Naive thymus-derived CD4-positive, alpha-beta T cell (primary cell): ENCODE measurements at regions not wholly inside any gene's neighbourhood (a gene's known extent, or its start where the extent isn't known, plus 50 kb on each side); places are given as distances from the start of the nearest gene placed in this dataset.
"Not testable (repeated sequence)": the region's sequence is repeated elsewhere in the genome, so short reads cannot be mapped to it uniquely, and the experiment has no call there.

ENCODE experiments used
- ATAC-seq: fragments of 150-1000 bp; cut with Tn5 transposase; 2 replicates; pipeline ENCODE4 v1.10.0; 2021; ENCODE audit warnings: mild to moderate bottlenecking, moderate library complexity
- CTCF ChIA-PET: fragments of 350-600 bp; sonication (Branson Sonifier 250); formaldehyde crosslinking; loops from one replicate; lab custom pipeline; 2021; ENCODE audit warnings: antibody characterized with exemption; lab: Charles Lee
- POLR2A ChIA-PET: fragments of 350-600 bp; sonication (Branson Sonifier 250); formaldehyde crosslinking; loops from one replicate; lab custom pipeline; 2021; ENCODE audit warnings: antibody characterized with exemption, inconsistent platforms; lab: Charles Lee
- DNase-seq, 9 donors: peaks; one replicate each; pipeline versions ENCODE4 v3.0.0 to v3.0.0-alpha.2; 2020 to 2022; ENCODE audit warnings: mixed read lengths in 1 of 9
- H3K27ac ChIP-seq: one replicate; pipeline ENCODE4 v1.7.0; 2013; ENCODE audit warnings: mild to moderate bottlenecking, low read depth, low read length, moderate library complexity
- H3K27me3 ChIP-seq, 2 donors: one replicate each; pipeline ENCODE4 v1.7.0; 2013; ENCODE audit warnings: low read length in 2 of 2, mild to moderate bottlenecking in 2 of 2, moderate library complexity in 2 of 2; ENCODE audit not compliant: control insufficient read depth in 2 of 2, insufficient read depth in 2 of 2
- H3K36me3 ChIP-seq, 3 experiments: 1 replicate in 2 of 3; 2 replicates in 1 of 3; pipeline ENCODE4 v1.7.0; 2013; ENCODE audit warnings: low read length in 3 of 3, mild to moderate bottlenecking in 3 of 3, moderate library complexity in 1 of 3; ENCODE audit not compliant: insufficient read depth in 3 of 3, control insufficient read depth in 2 of 3
- H3K4me1 ChIP-seq, 2 donors: one replicate each; pipeline ENCODE4 v1.7.0; 2013; ENCODE audit warnings: low read length in 2 of 2, mild to moderate bottlenecking in 2 of 2, moderate library complexity in 1 of 2; ENCODE audit not compliant: control insufficient read depth in 2 of 2, insufficient read depth in 2 of 2
- H3K4me3 ChIP-seq: 2 replicates; pipeline ENCODE4 v1.7.0; 2013; ENCODE audit warnings: mild to moderate bottlenecking, low read length
- H3K9me3 ChIP-seq, 3 experiments: 1 replicate in 2 of 3; 2 replicates in 1 of 3; pipeline ENCODE4 v1.7.0; 2013; ENCODE audit warnings: low read length in 3 of 3; ENCODE audit not compliant: control insufficient read depth in 2 of 3
- H3K27ac Mint-ChIP-seq, 9 donors: one replicate each; pipeline ENCODE4 v1.8.0; 2020 to 2022; ENCODE audit warnings: mixed read lengths in 9 of 9, mild to moderate bottlenecking in 8 of 9, moderate library complexity in 5 of 9, inconsistent platforms in 2 of 9
- H3K27me3 Mint-ChIP-seq, 5 donors: one replicate each; pipeline ENCODE4 v1.8.0; 2021 to 2022; ENCODE audit warnings: mixed read lengths in 5 of 5, mild to moderate bottlenecking in 1 of 5
- H3K36me3 Mint-ChIP-seq, 5 donors: one replicate each; pipeline ENCODE4 v1.8.0; 2020 to 2022; ENCODE audit warnings: mixed read lengths in 5 of 5, mild to moderate bottlenecking in 3 of 5, inconsistent platforms in 1 of 5
- H3K4me1 Mint-ChIP-seq, 7 donors: one replicate each; pipeline ENCODE4 v1.8.0; 2020 to 2022; ENCODE audit warnings: mixed read lengths in 7 of 7, mild to moderate bottlenecking in 3 of 7, inconsistent platforms in 1 of 7
- H3K4me3 Mint-ChIP-seq, 10 donors: one replicate each; pipeline ENCODE4 v1.8.0; 2020 to 2022; ENCODE audit warnings: mild to moderate bottlenecking in 10 of 10, mixed read lengths in 10 of 10, moderate library complexity in 6 of 10, inconsistent platforms in 2 of 10
- H3K9me3 Mint-ChIP-seq, 11 donors: one replicate each; pipeline ENCODE4 v1.8.0; 2020 to 2022; ENCODE audit warnings: mixed read lengths in 11 of 11, mild to moderate bottlenecking in 4 of 11, inconsistent platforms in 1 of 11, moderate library complexity in 1 of 11
- intact Hi-C, 2 donors: fragments of 100-400 bp; cut with micrococcal nuclease; formaldehyde crosslinking; loops; one replicate each; pipeline ENCODE4 v1.15.1; 2023

DNA sequence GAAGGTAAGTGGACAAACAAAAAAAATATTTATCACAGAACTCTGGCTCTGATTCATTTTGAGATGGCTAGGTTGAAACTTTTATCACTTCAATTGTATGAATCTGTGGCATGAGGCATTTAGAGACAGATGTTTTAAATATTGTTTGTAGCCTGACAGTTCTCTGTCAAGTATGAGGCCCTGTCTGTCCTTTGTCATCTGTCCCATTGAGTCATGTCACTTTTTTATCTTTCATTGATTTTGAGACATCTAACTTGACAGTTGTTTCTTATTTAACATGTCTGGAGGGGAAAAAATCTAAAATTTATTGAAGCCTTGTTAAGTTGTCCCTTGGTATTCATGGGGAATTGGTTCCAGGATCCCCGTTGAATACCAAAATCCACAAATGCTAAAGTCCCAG is 829.5 kb downstream of the FSCB start:
- Histone ChIP-seq H3K27ac (no peak overlapping the region), H3K4me3 (no peak overlapping the region), H3K9me3 (no peaks in the 10 kb centered on the region), H3K36me3 (no peaks in the 10 kb centered on the region), H3K27me3 (no peaks in the 10 kb centered on the region), H3K4me1 (no peaks in the 10 kb centered on the region)
- ATAC-seq, result no peak
- Mint-ChIP-seq H3K27me3 (no peaks in the 10 kb centered on the region), H3K36me3 (no peaks in the 10 kb centered on the region), H3K9me3 (peaks cover 2 to 18% (median 8%) of the 10 kb centered on the region in 11 donors), H3K4me3 (no peak overlapping the region), H3K27ac (no peak overlapping the region), H3K4me1 (no peaks in the 10 kb centered on the region)
- no peak for DNase-seq
- POLR2A ChIA-PET, result no interaction called here
- CTCF ChIA-PET, result no interaction called here
- intact Hi-C loops, result no loop called here

DNA sequence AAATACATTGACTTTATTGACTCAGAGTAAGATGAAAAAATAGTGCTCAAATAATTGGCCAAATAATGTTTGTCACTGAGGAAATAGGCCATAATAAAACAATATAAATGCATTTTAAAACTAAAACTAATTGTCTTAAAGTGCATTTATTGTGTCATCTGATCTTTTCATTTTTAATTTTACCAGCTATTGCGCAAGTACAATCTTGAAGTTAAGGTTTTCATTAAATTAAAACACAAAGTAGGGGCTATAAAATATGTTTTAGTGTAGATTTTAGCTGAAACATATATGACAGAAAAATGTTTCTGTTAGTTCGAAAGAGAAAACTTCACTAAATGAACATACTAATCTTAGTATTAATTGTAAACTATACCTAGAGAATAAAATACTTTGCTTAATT is 832.8 kb downstream of the FSCB start:
- Mint-ChIP-seq H3K4me3 (no peak overlapping the region), H3K4me1 (no peaks in the 10 kb centered on the region), H3K36me3 (no peaks in the 10 kb centered on the region), H3K27ac (no peak overlapping the region), H3K9me3 (peaks cover 2 to 29% (median 11%) of the 10 kb centered on the region in 11 donors), H3K27me3 (no peaks in the 10 kb centered on the region)
- intact Hi-C loops, result no loop called here
- no peaks in the 10 kb centered on the region for H3K36me3 ChIP-seq
- ChIA-PET POLR2A (no interaction called here), CTCF (no interaction called here)
- H3K4me1 ChIP-seq, result no peaks in the 10 kb centered on the region
- H3K9me3 ChIP-seq, result no peaks in the 10 kb centered on the region
- H3K27ac ChIP-seq, result no peak overlapping the region
- no peak for ATAC-seq
- H3K4me3 ChIP-seq, result no peak overlapping the region
- no peaks in the 10 kb centered on the region for H3K27me3 ChIP-seq
- DNase-seq, result no peak

DNA sequence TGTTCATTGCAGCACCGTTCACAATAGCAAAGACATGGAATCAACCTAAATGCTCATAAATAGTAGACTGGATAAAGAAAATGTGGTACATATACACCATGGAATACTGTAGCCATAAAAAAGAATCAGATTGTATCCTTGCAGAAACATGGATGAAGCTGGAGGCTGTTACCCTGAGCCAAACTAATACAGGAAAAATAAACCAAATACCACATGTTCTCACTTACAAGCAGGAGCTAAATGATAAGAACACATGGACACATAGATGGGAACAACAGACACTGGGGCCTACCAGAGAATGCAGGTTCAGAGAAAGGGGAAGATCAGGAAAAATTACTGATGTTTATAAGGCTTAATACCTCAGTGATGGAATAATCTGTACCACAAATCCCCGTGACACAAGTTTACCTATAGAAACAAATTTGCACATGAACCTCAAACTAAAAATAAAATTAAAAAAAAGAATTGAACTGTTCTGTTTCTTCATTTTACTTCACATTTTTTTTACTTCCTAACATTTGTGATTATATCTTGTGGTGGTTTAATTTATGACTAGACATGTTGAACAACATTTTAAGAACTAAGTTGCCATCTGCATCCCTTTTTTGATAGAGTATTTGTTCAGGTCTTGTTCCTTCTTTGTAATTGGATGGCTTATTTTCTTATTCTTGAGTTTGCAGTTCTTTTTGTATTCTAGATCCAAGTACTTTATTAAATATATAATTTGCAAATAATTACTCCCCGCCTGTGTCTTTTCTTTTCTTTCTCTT is 835.2 kb downstream of the FSCB start:
- H3K27ac ChIP-seq, result no peak overlapping the region
- ATAC-seq, result no peak
- DNase-seq, result no peak
- Mint-ChIP-seq H3K4me3 (no peak overlapping the region), H3K27me3 (no peaks in the 10 kb centered on the region), H3K27ac (no peak overlapping the region), H3K36me3 (no peaks in the 10 kb centered on the region), H3K4me1 (no peaks in the 10 kb centered on the region), H3K9me3 (peaks cover 2 to 37% (median 14%) of the 10 kb centered on the region in 11 donors)
- CTCF ChIA-PET, result no interaction called here
- H3K36me3 ChIP-seq, result no peaks in the 10 kb centered on the region
- H3K27me3 ChIP-seq, result no peaks in the 10 kb centered on the region
- H3K4me1 ChIP-seq, result no peaks in the 10 kb centered on the region
- no peak overlapping the region for H3K4me3 ChIP-seq
- intact Hi-C loops, result no loop called here
- no peaks in the 10 kb centered on the region for H3K9me3 ChIP-seq
- POLR2A ChIA-PET, result no interaction called here

DNA sequence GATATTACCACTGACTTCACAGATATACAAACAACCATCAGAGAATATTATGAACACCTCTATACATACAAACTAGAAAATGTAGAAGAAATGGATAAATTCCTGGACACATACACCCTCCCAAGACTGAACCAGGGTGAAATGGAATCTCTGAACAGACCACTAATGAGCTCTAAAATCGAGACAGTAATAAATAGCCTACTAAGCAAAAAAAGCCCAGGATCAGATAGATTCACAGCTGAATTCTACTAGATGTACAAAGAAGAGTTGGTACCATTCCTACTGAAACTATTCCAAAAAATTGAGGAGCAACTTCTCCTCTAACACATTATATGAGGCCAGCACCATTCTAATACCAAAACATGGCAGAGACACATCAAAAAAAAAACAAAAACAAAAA is 837.7 kb downstream of the FSCB start:
- ATAC-seq (no peak), DNase-seq (no peak)
- Histone ChIP-seq H3K27me3 (no peaks in the 10 kb centered on the region), H3K9me3 (no peaks in the 10 kb centered on the region), H3K4me1 (no peaks in the 10 kb centered on the region), H3K36me3 (no peaks in the 10 kb centered on the region), H3K4me3 (no peak overlapping the region), H3K27ac (no peak overlapping the region)
- Mint-ChIP-seq H3K27me3 (no peaks in the 10 kb centered on the region), H3K4me3 (no peak overlapping the region), H3K4me1 (no peaks in the 10 kb centered on the region), H3K36me3 (no peaks in the 10 kb centered on the region), H3K9me3 (peaks cover 1 to 39% (median 17%) of the 10 kb centered on the region in 11 donors), H3K27ac (no peak overlapping the region)
- POLR2A ChIA-PET, result no interaction called here
- CTCF ChIA-PET, result no interaction called here
- intact Hi-C loops, result no loop called here

DNA sequence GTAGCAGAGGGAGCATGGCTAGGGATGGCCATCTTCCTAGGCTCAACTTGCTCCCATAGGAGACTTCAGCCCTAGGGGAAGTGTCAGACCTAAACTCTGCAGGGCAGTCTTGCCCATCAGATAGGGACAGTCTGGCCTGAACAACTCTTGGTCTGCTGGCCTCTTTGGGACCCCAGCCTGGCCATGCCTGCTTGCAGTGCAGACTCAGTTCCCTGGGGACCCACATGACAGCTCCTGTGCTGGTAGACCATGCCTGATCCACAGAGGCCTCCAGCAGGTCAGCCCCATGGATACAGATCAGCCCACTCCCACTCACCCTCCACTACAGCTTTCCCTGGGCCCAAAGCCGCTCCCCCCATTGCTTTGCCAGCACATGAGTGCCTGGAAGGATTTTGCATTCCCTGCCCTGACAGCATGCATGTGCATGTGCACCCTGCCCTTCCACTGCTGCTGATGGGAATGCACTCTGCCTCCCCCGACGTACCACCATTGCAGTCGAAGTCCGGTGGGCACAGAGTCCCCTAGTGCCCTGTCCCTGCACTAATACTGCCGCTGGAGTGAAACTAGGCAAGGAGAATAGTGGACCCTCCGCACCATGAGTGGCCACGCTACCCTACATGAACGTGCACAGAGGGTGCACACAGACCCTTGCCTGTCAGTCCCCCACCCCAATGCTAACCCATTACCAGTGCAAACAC is 841.4 kb downstream of the FSCB start:
- Mint-ChIP-seq H3K27ac (no peak overlapping the region), H3K36me3 (no peaks in the 10 kb centered on the region), H3K4me1 (no peaks in the 10 kb centered on the region), H3K9me3 (peaks cover 1 to 40% (median 18%) of the 10 kb centered on the region in 11 donors), H3K4me3 (no peak overlapping the region), H3K27me3 (no peaks in the 10 kb centered on the region)
- H3K4me3 ChIP-seq, result no peak overlapping the region
- DNase-seq, result no peak
- no peak overlapping the region for H3K27ac ChIP-seq
- ChIA-PET CTCF (no interaction called here), POLR2A (no interaction called here)
- no peaks in the 10 kb centered on the region for H3K4me1 ChIP-seq
- no peaks in the 10 kb centered on the region for H3K9me3 ChIP-seq
- H3K27me3 ChIP-seq, result no peaks in the 10 kb centered on the region
- intact Hi-C loops, result no loop called here
- ATAC-seq, result no peak
- no peaks in the 10 kb centered on the region for H3K36me3 ChIP-seq

DNA sequence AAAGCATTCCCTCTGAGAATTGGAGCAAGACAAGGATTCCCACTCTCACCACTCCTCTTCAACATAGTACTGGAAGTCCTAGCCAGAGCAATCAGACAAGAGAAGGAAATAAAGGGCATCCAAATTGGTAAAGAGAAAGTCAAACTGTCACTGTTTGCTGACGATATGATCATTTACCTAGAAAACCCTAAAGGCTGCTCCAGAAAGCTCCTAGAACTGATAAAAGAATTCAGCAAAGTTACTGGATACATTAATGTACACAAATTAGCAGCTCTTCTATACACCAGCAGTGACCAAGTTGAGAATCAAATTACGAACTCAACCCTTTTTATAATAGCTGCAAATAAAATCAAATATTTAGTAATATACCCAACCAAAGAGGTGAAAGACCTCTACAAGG is 851.9 kb downstream of the FSCB start:
- H3K4me3 Mint-ChIP-seq, H3K27ac Mint-ChIP-seq, H3K27me3 ChIP-seq, ATAC-seq, H3K36me3 Mint-ChIP-seq, DNase-seq, H3K9me3 ChIP-seq, H3K27ac ChIP-seq, H3K4me3 ChIP-seq, H3K36me3 ChIP-seq, H3K27me3 Mint-ChIP-seq, CTCF ChIA-PET, POLR2A ChIA-PET, H3K4me1 Mint-ChIP-seq, H3K4me1 ChIP-seq, intact Hi-C loops: not testable (repeated sequence)
- peaks cover 0 to 49% (median 20%) of the 10 kb centered on the region in 11 donors for H3K9me3 Mint-ChIP-seq

DNA sequence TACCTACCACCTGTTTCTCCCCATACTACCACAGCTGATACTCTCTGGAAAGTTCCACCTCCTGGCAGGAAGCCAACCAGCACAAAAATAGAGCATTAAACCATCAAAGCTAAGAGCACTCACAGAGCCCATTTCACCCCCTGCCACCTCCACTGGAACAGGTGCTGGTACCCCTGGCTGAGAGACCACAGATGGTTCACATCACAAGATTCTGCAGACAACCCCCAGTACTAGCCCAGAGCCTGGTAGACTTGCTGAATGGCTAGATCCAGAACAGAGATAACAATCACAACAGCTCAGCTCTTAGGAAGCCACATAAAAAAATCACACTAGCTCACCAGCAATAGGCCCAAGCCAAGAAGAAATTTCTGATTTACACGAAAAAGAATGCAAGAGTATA is 855.2 kb downstream of the FSCB start:
- DNase-seq, result no peak
- H3K4me1 Mint-ChIP-seq, result no peaks in the 10 kb centered on the region

More for the DNA sequence above, 855.2 kb downstream of the FSCB start:
- intact Hi-C loops, result no loop called here
- no peak overlapping the region for H3K27ac Mint-ChIP-seq
- H3K27me3 Mint-ChIP-seq, result no peaks in the 10 kb centered on the region
- ATAC-seq, result no peak
- H3K4me3 ChIP-seq, result no peak overlapping the region
- H3K9me3 Mint-ChIP-seq, result peaks cover 0 to 53% (median 22%) of the 10 kb centered on the region in 11 donors
- no peaks in the 10 kb centered on the region for H3K4me1 ChIP-seq
- no peak overlapping the region for H3K27ac ChIP-seq
- H3K27me3 ChIP-seq, result no peaks in the 10 kb centered on the region
- H3K36me3 Mint-ChIP-seq, result peaks cover 0 to 4% (median 0%) of the 10 kb centered on the region in 5 donors
- CTCF ChIA-PET, result no interaction called here
- no peaks in the 10 kb centered on the region for H3K36me3 ChIP-seq
- POLR2A ChIA-PET, result no interaction called here
- H3K4me3 Mint-ChIP-seq, result no peak overlapping the region
- peaks cover 0 to 3% (median 0%) of the 10 kb centered on the region in 3 experiments for H3K9me3 ChIP-seq
